LoVo (cell line): ENCODE measurements at regions not wholly inside any gene's neighbourhood (a gene's known extent, or its start where the extent isn't known, plus 50 kb on each side); places are given as distances from the start of the nearest gene placed in this dataset.

Experiments used
- DNase-seq: peaks from one replicate; pipeline ENCODE4 v3.0.0-alpha.2; 2016; ENCODE audit warnings: low spot score

GRCh38 chr3:117126946-117127546 is 417.5 kb downstream of the TUSC7 start:
- no peak for DNase-seq

- no peak for DNase-seq
These were observed 418.6 kb downstream of the TUSC7 start for GRCh38 chr3:117128133-117128532.

GRCh38 chr3:117128872-117129271 is 419.3 kb downstream of the TUSC7 start:
- DNase-seq: no peak

GRCh38 chr3:117129516-117129915 is 419.9 kb downstream of the TUSC7 start:
- no peak for DNase-seq

GRCh38 chr3:117130222-117130621 is 420.6 kb downstream of the TUSC7 start:
- no peak for DNase-seq

- DNase-seq: no peak
These were observed 421.7 kb downstream of the TUSC7 start for GRCh38 chr3:117131259-117131658.

- DNase-seq: no peak
These were observed 423.5 kb downstream of the TUSC7 start for GRCh38 chr3:117133066-117133465.

GRCh38 chr3:117135207-117135606 is 425.6 kb downstream of the TUSC7 start:
- no peak for DNase-seq

- DNase-seq: no peak
These were observed 426.4 kb downstream of the TUSC7 start for GRCh38 chr3:117136003-117136402.

GRCh38 chr3:117137065-117137464 is 427.5 kb downstream of the TUSC7 start:
- no peak for DNase-seq

- no peak for DNase-seq
These were observed 430.1 kb downstream of the TUSC7 start for GRCh38 chr3:117139681-117140080.

GRCh38 chr3:117141812-117142211 is 432.2 kb downstream of the TUSC7 start:
- DNase-seq: no peak

GRCh38 chr3:117144853-117145252 is 435.3 kb downstream of the TUSC7 start:
- DNase-seq: no peak

GRCh38 chr3:117145677-117146076 is 436.1 kb downstream of the TUSC7 start:
- DNase-seq: no peak

GRCh38 chr3:117146571-117146970 is 437.0 kb downstream of the TUSC7 start:
- no peak for DNase-seq

GRCh38 chr3:117149584-117149983 is 440.0 kb downstream of the TUSC7 start:
- no peak for DNase-seq

GRCh38 chr3:117150628-117151027 is 441.0 kb downstream of the TUSC7 start:
- DNase-seq: no peak

- no peak for DNase-seq
These were observed 450.6 kb downstream of the TUSC7 start for GRCh38 chr3:117160176-117160575.

GRCh38 chr3:117161816-117162215 is 452.2 kb downstream of the TUSC7 start:
- DNase-seq: no peak

- DNase-seq: no peak
These were observed 455.6 kb downstream of the TUSC7 start for GRCh38 chr3:117165176-117165575.

GRCh38 chr3:117165601-117166051 is 456.0 kb downstream of the TUSC7 start:
- no peak for DNase-seq

- no peak for DNase-seq
These were observed 459.3 kb downstream of the TUSC7 start for GRCh38 chr3:117168896-117169295.

GRCh38 chr3:117170094-117170493 is 460.5 kb downstream of the TUSC7 start:
- no peak for DNase-seq

GRCh38 chr3:117171124-117171523 is 461.5 kb downstream of the TUSC7 start:
- DNase-seq: no peak

- DNase-seq: no peak
These were observed 462.8 kb downstream of the TUSC7 start for GRCh38 chr3:117172426-117172825.
